HEK293T (cell line): ENCODE measurements at regions not wholly inside any gene's neighbourhood (a gene's known extent, or its start where the extent isn't known, plus 50 kb on each side); places are given as distances from the start of the nearest gene placed in this dataset.

Experiments
- BHLHE40 ChIP-seq: fragments of 450-650 bp; IDR thresholded peaks from 2 replicates; pipeline ENCODE4 v1.6.1; 2016; ENCODE audit warnings: mild to moderate bottlenecking, moderate library complexity, borderline replicate concordance
- CTBP1 ChIP-seq: fragments of 450-650 bp; IDR thresholded peaks from 2 replicates; pipeline ENCODE4 v1.6.1; 2016; ENCODE audit warnings: borderline replicate concordance
- ELF4 ChIP-seq: fragments of 450-650 bp; IDR thresholded peaks from 2 replicates; pipeline ENCODE4 v1.6.1; 2017; ENCODE audit warnings: antibody characterized with exemption
- FOXM1 ChIP-seq: fragments of 450-650 bp; IDR thresholded peaks from 2 replicates; pipeline ENCODE4 v1.6.1; 2017; ENCODE audit warnings: mild to moderate bottlenecking, borderline replicate concordance
- HDGF ChIP-seq: fragments of 450-650 bp; IDR thresholded peaks from 2 replicates; pipeline ENCODE4 v1.6.1; 2017; ENCODE audit warnings: antibody characterized with exemption, borderline replicate concordance
- L3MBTL2 ChIP-seq: fragments of 450-650 bp; conservative IDR thresholded peaks from 2 replicates; pipeline ENCODE4 v1.6.1; 2016; ENCODE audit warnings: mild to moderate bottlenecking
- SP1 ChIP-seq: fragments of 450-650 bp; IDR thresholded peaks from 2 replicates; pipeline ENCODE4 v1.6.1; 2017

DNA sequence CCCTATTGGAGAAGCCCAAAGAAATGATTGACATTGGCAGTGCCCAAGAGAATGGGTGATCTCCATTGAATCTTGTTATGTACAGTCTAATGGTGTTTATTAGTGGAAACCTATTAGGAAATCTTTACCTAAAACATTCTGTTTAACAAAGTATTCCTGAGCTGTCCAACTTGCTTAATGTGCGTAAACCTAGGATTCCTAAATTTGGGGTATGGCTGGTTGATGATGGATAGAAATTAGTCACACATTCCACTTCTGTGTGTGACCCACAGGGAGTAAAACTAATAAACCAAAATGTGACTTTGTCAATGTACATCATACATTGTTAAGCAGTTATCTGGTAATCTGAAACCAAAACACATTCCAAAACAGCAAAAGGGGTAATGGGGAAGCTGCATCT, 761.3 kb downstream of the FSCB start:
- TF ChIP-seq SP1 (no peak), FOXM1 (no peak), ELF4 (no peak), CTBP1 (no peak), HDGF (no peak), BHLHE40 (no peak), L3MBTL2 (no peak)
